ENCODE measurements at regions not wholly inside any gene's neighbourhood (a gene's known extent, or its start where the extent isn't known, plus 50 kb on each side); places are given as distances from the start of the nearest gene placed in this dataset.

GRCh38 chr17:73720187-73720834 lies 76.1 kb upstream of the SDK2 start:
- Mint-ChIP-seq H3K27ac (no peak overlapping the region), H3K4me1 (peaks cover 24% of the 10 kb centered on the region), H3K4me3 (no peak overlapping the region), H3K27me3 (ENCODE audit: low read depth) (no peaks in the 10 kb centered on the region), H3K9me3 (no peaks in the 10 kb centered on the region), H3K36me3 (no peaks in the 10 kb centered on the region)
- TF ChIP-seq ZNF671 (CRISPR knock-in tag; IDR thresholded peaks at IDR 0.05) (no peak), PRRX2 (CRISPR knock-in tag; IDR thresholded peaks at IDR 0.05) (no peak), OVOL2 (CRISPR knock-in tag; IDR thresholded peaks at IDR 0.05; ENCODE audit: borderline replicate concordance) (no peak), AFF4 (CRISPR knock-in tag; IDR thresholded peaks at IDR 0.05; ENCODE audit: borderline replicate concordance) (no peak), TEAD4 (CRISPR knock-in tag; IDR thresholded peaks at IDR 0.05) (no peak), ZNF121 (CRISPR knock-in tag; IDR thresholded peaks at IDR 0.05) (no peak), ZNF138 (CRISPR knock-in tag; conservative IDR thresholded peaks at IDR 0.05) (no peak), E2F5 (CRISPR knock-in tag; IDR thresholded peaks at IDR 0.05) (no peak), MYBL2 (CRISPR knock-in tag; IDR thresholded peaks at IDR 0.05) (no peak), TEAD1 (CRISPR knock-in tag; IDR thresholded peaks at IDR 0.05) (no peak), E2F1 (CRISPR knock-in tag; IDR thresholded peaks at IDR 0.05) (no peak), CBFB (CRISPR knock-in tag; IDR thresholded peaks at IDR 0.05; ENCODE audit: low read depth) (no peak), MXD4 (CRISPR knock-in tag; IDR thresholded peaks at IDR 0.05; ENCODE audit: borderline replicate concordance) (no peak), TP53 (CRISPR knock-in tag; IDR thresholded peaks at IDR 0.05) (no peak), ZNF263 (CRISPR knock-in tag; IDR thresholded peaks at IDR 0.05; ENCODE audit: low read depth) (no peak), SMAD3 (CRISPR knock-in tag; IDR thresholded peaks at IDR 0.05; ENCODE audit: borderline replicate concordance) (no peak), JAZF1 (CRISPR knock-in tag; IDR thresholded peaks at IDR 0.05) (no peak), JUN (CRISPR knock-in tag; IDR thresholded peaks at IDR 0.05) (no peak), NFYB (CRISPR knock-in tag; conservative IDR thresholded peaks at IDR 0.05; ENCODE audit: low read depth) (no peak), HMGA2 (CRISPR knock-in tag; IDR thresholded peaks at IDR 0.05) (no peak)
- ChIA-PET CTCF (interaction anchor here (0.9 to 1.1 kb wide), 2 partner anchors 70 to 232 kb away, joined by 3 read pairs; no protein-coding TSS in a partner anchor), POLR2A (no interaction called here)
- ATAC-seq (peak; percentile 45), DNase-seq (ENCODE audit: low spot score) (no peak)

- H3K9me3 Mint-ChIP-seq = no peaks in the 10 kb centered on the region
- TF ChIP-seq JAZF1 (CRISPR knock-in tag; IDR thresholded peaks at IDR 0.05) = no peak
- TF ChIP-seq ZMAT4 (CRISPR knock-in tag; IDR thresholded peaks at IDR 0.05) = no peak
- no peak for TF ChIP-seq ZNF263 (CRISPR knock-in tag; IDR thresholded peaks at IDR 0.05; ENCODE audit: low read depth)
- TF ChIP-seq ATF1 (CRISPR knock-in tag; IDR thresholded peaks at IDR 0.05) = no peak
- no peak for TF ChIP-seq ZNF416 (CRISPR knock-in tag; IDR thresholded peaks at IDR 0.05)
- no peak for TF ChIP-seq ATF6 (CRISPR knock-in tag; IDR thresholded peaks at IDR 0.05)
- no peak for TF ChIP-seq MAX (CRISPR knock-in tag; IDR thresholded peaks at IDR 0.05)
- ChIA-PET POLR2A (interaction anchor here (0.6 kb wide), 1 partner anchor 13 kb away, joined by 4 read pairs; no protein-coding TSS in a partner anchor), CTCF (interaction anchor here (1.0 to 1.2 kb wide), 2 partner anchors 9 to 76 kb away, joined by 3 to 4 read pairs; no protein-coding TSS in a partner anchor)
- ATAC-seq (no peak), DNase-seq (ENCODE audit: low spot score) (no peak)
- no peak overlapping the region for H3K4me3 Mint-ChIP-seq
- H3K27ac Mint-ChIP-seq = no peak overlapping the region
- peaks cover 17% of the 10 kb centered on the region for H3K4me1 Mint-ChIP-seq
- no peaks in the 10 kb centered on the region for H3K27me3 Mint-ChIP-seq (ENCODE audit: low read depth)
- no peaks in the 10 kb centered on the region for H3K36me3 Mint-ChIP-seq
Measured at GRCh38 chr17:73722165-73722564, 77.9 kb upstream of the SDK2 start.
